SK-N-SH (cell line): ENCODE measurements at regions not wholly inside any gene's neighbourhood (a gene's known extent, or its start where the extent isn't known, plus 50 kb on each side); places are given as distances from the start of the nearest gene placed in this dataset.
"Not testable (repeated sequence)": the region's sequence is repeated elsewhere in the genome, so short reads cannot be mapped to it uniquely, and the experiment has no call there.

Experiments
- EP300 ChIP-seq, 2 experiments: IDR thresholded peaks; 2 replicates each; pipeline versions ENCODE4 v1.4.0 to v1.6.1; 2012; ENCODE audit warnings: borderline replicate concordance in 1 of 2, low read depth in 1 of 2, low read length in 1 of 2
- MXI1 ChIP-seq: IDR thresholded peaks from 2 replicates; pipeline ENCODE4 v1.6.1; 2012; ENCODE audit warnings: mild to moderate bottlenecking, low read depth, low read length, improper control_type of control experiment
- RCOR1 ChIP-seq: fragments of 150-350 bp; IDR thresholded peaks from 2 replicates; pipeline ENCODE4 v1.6.1; 2017; ENCODE audit warnings: antibody characterized with exemption, low read length
- SMC3 ChIP-seq: IDR thresholded peaks from 2 replicates; pipeline ENCODE4 v1.6.1; 2012; ENCODE audit warnings: low read depth, low read length, improper control_type of control experiment
- TCF12 ChIP-seq: IDR thresholded peaks from 2 replicates; pipeline ENCODE4 v1.4.0; 2012
- TF ChIP-seq, protein P1 (sequence below): IDR thresholded peaks from 2 replicates; pipeline ENCODE4 v1.6.1; 2012; ENCODE audit warnings: mild to moderate bottlenecking, low read depth, low read length, moderate library complexity
- TF ChIP-seq, protein P2 (sequence below): fragments of 200-600 bp; sonication (generic); IDR thresholded peaks from 2 replicates; pipeline ENCODE4 v1.6.1; 2017; ENCODE audit warnings: antibody characterized with exemption, mild to moderate bottlenecking, moderate library complexity

DNA sequence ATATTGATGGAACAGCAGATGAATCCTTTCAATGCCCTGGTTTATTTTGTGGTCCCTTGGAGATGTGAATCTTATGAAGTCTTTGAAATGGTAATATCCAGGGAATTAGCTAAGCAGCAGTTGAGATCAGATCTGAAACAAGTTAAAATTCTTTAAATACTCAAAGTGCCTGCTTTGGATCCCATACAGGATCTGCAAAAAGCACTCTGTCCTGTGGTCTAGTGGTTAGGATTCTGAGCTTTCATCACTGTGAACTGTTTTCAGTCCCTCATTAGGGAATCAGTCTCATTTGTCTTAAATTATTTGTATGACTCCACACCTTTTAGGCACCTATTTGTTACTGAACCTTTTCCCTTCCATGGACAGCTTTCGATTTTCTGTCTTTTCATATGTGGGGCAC is 215.2 kb upstream of the TGIF2LX start:
- TF ChIP-seq MXI1; RCOR1; TCF12; EP300 (IDR thresholded peaks at IDR 0.05; ENCODE audit: borderline replicate concordance in 1 of 2, low read depth in 1 of 2, low read length in 1 of 2); SMC3: not testable (repeated sequence)
- TF ChIP-seq, protein P1, sequence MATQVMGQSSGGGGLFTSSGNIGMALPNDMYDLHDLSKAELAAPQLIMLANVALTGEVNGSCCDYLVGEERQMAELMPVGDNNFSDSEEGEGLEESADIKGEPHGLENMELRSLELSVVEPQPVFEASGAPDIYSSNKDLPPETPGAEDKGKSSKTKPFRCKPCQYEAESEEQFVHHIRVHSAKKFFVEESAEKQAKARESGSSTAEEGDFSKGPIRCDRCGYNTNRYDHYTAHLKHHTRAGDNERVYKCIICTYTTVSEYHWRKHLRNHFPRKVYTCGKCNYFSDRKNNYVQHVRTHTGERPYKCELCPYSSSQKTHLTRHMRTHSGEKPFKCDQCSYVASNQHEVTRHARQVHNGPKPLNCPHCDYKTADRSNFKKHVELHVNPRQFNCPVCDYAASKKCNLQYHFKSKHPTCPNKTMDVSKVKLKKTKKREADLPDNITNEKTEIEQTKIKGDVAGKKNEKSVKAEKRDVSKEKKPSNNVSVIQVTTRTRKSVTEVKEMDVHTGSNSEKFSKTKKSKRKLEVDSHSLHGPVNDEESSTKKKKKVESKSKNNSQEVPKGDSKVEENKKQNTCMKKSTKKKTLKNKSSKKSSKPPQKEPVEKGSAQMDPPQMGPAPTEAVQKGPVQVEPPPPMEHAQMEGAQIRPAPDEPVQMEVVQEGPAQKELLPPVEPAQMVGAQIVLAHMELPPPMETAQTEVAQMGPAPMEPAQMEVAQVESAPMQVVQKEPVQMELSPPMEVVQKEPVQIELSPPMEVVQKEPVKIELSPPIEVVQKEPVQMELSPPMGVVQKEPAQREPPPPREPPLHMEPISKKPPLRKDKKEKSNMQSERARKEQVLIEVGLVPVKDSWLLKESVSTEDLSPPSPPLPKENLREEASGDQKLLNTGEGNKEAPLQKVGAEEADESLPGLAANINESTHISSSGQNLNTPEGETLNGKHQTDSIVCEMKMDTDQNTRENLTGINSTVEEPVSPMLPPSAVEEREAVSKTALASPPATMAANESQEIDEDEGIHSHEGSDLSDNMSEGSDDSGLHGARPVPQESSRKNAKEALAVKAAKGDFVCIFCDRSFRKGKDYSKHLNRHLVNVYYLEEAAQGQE: not testable (repeated sequence)
- TF ChIP-seq, protein P2, sequence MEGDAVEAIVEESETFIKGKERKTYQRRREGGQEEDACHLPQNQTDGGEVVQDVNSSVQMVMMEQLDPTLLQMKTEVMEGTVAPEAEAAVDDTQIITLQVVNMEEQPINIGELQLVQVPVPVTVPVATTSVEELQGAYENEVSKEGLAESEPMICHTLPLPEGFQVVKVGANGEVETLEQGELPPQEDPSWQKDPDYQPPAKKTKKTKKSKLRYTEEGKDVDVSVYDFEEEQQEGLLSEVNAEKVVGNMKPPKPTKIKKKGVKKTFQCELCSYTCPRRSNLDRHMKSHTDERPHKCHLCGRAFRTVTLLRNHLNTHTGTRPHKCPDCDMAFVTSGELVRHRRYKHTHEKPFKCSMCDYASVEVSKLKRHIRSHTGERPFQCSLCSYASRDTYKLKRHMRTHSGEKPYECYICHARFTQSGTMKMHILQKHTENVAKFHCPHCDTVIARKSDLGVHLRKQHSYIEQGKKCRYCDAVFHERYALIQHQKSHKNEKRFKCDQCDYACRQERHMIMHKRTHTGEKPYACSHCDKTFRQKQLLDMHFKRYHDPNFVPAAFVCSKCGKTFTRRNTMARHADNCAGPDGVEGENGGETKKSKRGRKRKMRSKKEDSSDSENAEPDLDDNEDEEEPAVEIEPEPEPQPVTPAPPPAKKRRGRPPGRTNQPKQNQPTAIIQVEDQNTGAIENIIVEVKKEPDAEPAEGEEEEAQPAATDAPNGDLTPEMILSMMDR: not testable (repeated sequence)
